Thyroid gland (tissue), 4 donors: ENCODE measurements at regions not wholly inside any gene's neighbourhood (a gene's known extent, or its start where the extent isn't known, plus 50 kb on each side); places are given as distances from the start of the nearest gene placed in this dataset.

Source experiments
- CTCF ChIP-seq, 6 experiments: fragments of 200-600 bp in 3 of 6; fragments of 450-650 bp in 3 of 6; sonication (generic) in 3 of 6; IDR thresholded peaks; one replicate each; pipeline ENCODE4 v1.5.1; 2016 to 2019; ENCODE audit warnings: antibody characterized with exemption in 6 of 6, mild to moderate bottlenecking in 2 of 6, inconsistent platforms in 1 of 6, moderate library complexity in 1 of 6
- POLR2A ChIP-seq, 2 donors: fragments of 450-650 bp; IDR thresholded peaks; one replicate each; pipeline ENCODE4 v1.6.1; 2017; ENCODE audit warnings: antibody characterized with exemption in 2 of 2, mild to moderate bottlenecking in 2 of 2, moderate library complexity in 1 of 2

DNA sequence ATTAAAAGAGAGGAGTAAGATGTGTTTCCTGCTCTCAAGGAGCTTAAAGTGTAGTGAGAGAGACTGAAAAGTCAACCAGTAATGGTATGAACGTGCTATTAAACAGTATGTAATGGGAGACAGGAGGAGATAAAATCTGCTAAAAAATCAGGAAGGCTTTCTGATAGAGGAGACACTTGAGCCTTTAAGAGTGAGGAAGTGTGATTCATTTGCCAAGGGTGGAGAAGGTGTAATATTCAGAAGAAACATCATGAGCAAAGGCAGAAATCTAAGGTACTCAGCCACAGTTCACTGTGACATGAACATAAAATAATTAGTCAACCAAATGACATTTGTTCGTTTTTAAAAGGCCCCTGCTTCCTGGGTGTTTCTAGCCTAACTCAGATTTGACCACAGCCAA lies 137.8 kb upstream of the SKOR2 start:
- TF ChIP-seq CTCF (IDR thresholded peaks at IDR 0.05) (no peak), POLR2A (IDR thresholded peaks at IDR 0.05) (no peak)
